Spleen (tissue), 7 donors: ENCODE measurements at regions not wholly inside any gene's neighbourhood (a gene's known extent, or its start where the extent isn't known, plus 50 kb on each side); places are given as distances from the start of the nearest gene placed in this dataset.

Experiments used
- CTCF ChIP-seq, 11 experiments: fragments of 200-600 bp in 7 of 11; fragments of 450-650 bp in 4 of 11; sonication (generic) in 4 of 11; IDR thresholded peaks in 8 of 11; conservative IDR thresholded peaks in 3 of 11; 1 replicate in 7 of 11; 2 replicates in 4 of 11; pipeline versions ENCODE4 v1.4.0 to v1.8.0; 2016 to 2021; ENCODE audit warnings: antibody characterized with exemption in 11 of 11, inconsistent platforms in 4 of 11, mild to moderate bottlenecking in 1 of 11
- POLR2A ChIP-seq, 3 donors: fragments of 450-650 bp; IDR thresholded peaks; one replicate each; pipeline ENCODE4 v1.5.1; 2017; ENCODE audit warnings: antibody characterized with exemption in 3 of 3, mild to moderate bottlenecking in 1 of 3
- POLR2AphosphoS5 ChIP-seq, 3 donors: sonication (generic); formaldehyde crosslinking; IDR thresholded peaks; one replicate each; pipeline ENCODE4 v1.5.1; 2017; ENCODE audit warnings: antibody characterized with exemption in 3 of 3
- donor health status: DM: no; HTN: no; CAD: no; lungs with moderate emphysema.
- donor health status: DM: no; HTN: no; CAD: no.
- donor health status: DM: no; HTN: no; CAD: no.

GRCh38 chr10:61067671-61068336 lies 123.8 kb upstream of the RHOBTB1 start:
- TF ChIP-seq POLR2AphosphoS5 (IDR thresholded peaks at IDR 0.05) (no peak), CTCF (IDR thresholded peaks at IDR 0.05 in 8 of 11, conservative IDR thresholded peaks at IDR 0.05 in 3 of 11) (no peak), POLR2A (IDR thresholded peaks at IDR 0.05) (no peak)
